Mesodermal cell (in vitro differentiated cells): ENCODE measurements at regions not wholly inside any gene's neighbourhood (a gene's known extent, or its start where the extent isn't known, plus 50 kb on each side); places are given as distances from the start of the nearest gene placed in this dataset.

ENCODE experiments used
- H3K27ac ChIP-seq: 2 replicates; pipeline ENCODE4 v1.7.0; 2013; ENCODE audit warnings: mild to moderate bottlenecking, low read depth, low read length, moderate library complexity; ENCODE audit not compliant: severe bottlenecking
- H3K36me3 ChIP-seq: 2 replicates; pipeline ENCODE4 v1.7.1; 2013; ENCODE audit warnings: mild to moderate bottlenecking, low read length, moderate library complexity; ENCODE audit not compliant: control insufficient read depth, insufficient read depth
- H3K4me1 ChIP-seq: one replicate; pipeline ENCODE4 v1.7.1; 2013; ENCODE audit warnings: mild to moderate bottlenecking, low read length; ENCODE audit not compliant: insufficient read depth, control insufficient read depth, poor library complexity, severe bottlenecking
- H3K4me3 ChIP-seq: 2 replicates; pipeline ENCODE4 v1.7.0; 2013; ENCODE audit warnings: low read length, control low read depth, mild to moderate bottlenecking; ENCODE audit not compliant: insufficient read depth, poor library complexity, severe bottlenecking; ENCODE audit errors: extremely low read depth
- H3K9me3 ChIP-seq: 2 replicates; pipeline ENCODE4 v1.7.1; 2013; ENCODE audit warnings: mild to moderate bottlenecking, low read length, moderate library complexity; ENCODE audit not compliant: control insufficient read depth
- WGBS, 2 experiments: methylation state at CpG; one replicate each; pipeline ENCODE4 v1.1.5; 2013; ENCODE audit warnings: missing lambda C conversion rate in 2 of 2; ENCODE audit not compliant: insufficient coverage in 2 of 2; 5-methylcytosine and 5-hydroxymethylcytosine counted together

GRCh38 chr5:71771191-71771590, 52.1 kb downstream of the CARTPT start:
- Histone ChIP-seq H3K36me3 (no peaks in the 10 kb centered on the region), H3K27ac (no peak overlapping the region), H3K4me1 (no peaks in the 10 kb centered on the region), H3K9me3 (no peaks in the 10 kb centered on the region), H3K4me3 (no peak overlapping the region)
- no CpG with 5 or more reads among the region's 2 CpGs for WGBS, 2 experiments

- H3K4me1 ChIP-seq, result no peaks in the 10 kb centered on the region
- 60% methylated on average over 3 of the region's 4 CpGs; no CpG with 5 or more reads in 1 of the 2 experiments for WGBS, 2 experiments
- no peak overlapping the region for H3K27ac ChIP-seq
Observed at GRCh38 chr5:71778678-71779276, 59.7 kb downstream of the CARTPT start.

GRCh38 chr5:71780597-71780996, 61.5 kb downstream of the CARTPT start:
- Histone ChIP-seq H3K36me3 (no peaks in the 10 kb centered on the region), H3K27ac (no peak overlapping the region), H3K9me3 (no peaks in the 10 kb centered on the region), H3K4me3 (no peak overlapping the region), H3K4me1 (no peaks in the 10 kb centered on the region)
- whole genome bisulfite sequencing, 2 experiments, result 93 to 94% methylated on average over 3 to 6 of the region's 6 CpGs

More at GRCh38 chr5:71778678-71779276, 59.7 kb downstream of the CARTPT start:
- Histone ChIP-seq H3K4me3 (no peak overlapping the region), H3K36me3 (no peaks in the 10 kb centered on the region), H3K9me3 (no peaks in the 10 kb centered on the region)

GRCh38 chr5:71782393-71782770, 63.3 kb downstream of the CARTPT start:
- H3K36me3 ChIP-seq, result no peaks in the 10 kb centered on the region
- 88 to 100% methylated on average over 2 to 3 of the region's 3 CpGs for WGBS, 2 experiments
- no peaks in the 10 kb centered on the region for H3K4me1 ChIP-seq
- H3K9me3 ChIP-seq, result no peaks in the 10 kb centered on the region
- no peak overlapping the region for H3K4me3 ChIP-seq
- no peak overlapping the region for H3K27ac ChIP-seq

GRCh38 chr5:71782771-71783770, 64.0 kb downstream of the CARTPT start:
- 45 to 48% methylated on average over 19 to 23 of the region's 27 CpGs for WGBS, 2 experiments
- Histone ChIP-seq H3K36me3 (no peaks in the 10 kb centered on the region), H3K4me1 (no peaks in the 10 kb centered on the region), H3K4me3 (no peak overlapping the region), H3K9me3 (no peaks in the 10 kb centered on the region), H3K27ac (no peak overlapping the region)

- no peaks in the 10 kb centered on the region for H3K9me3 ChIP-seq
- no peaks in the 10 kb centered on the region for H3K4me1 ChIP-seq
- no peak overlapping the region for H3K27ac ChIP-seq
- H3K4me3 ChIP-seq, result no peak overlapping the region
- H3K36me3 ChIP-seq, result no peaks in the 10 kb centered on the region
- WGBS, 2 experiments, result 92 to 98% methylated on average over 5 to 6 of the region's 6 CpGs
Observed at GRCh38 chr5:71783891-71784290, 64.8 kb downstream of the CARTPT start.

- Histone ChIP-seq H3K4me3 (no peak overlapping the region), H3K9me3 (no peaks in the 10 kb centered on the region), H3K4me1 (no peaks in the 10 kb centered on the region), H3K36me3 (no peaks in the 10 kb centered on the region), H3K27ac (no peak overlapping the region)
- WGBS, 2 experiments, result 80% methylated on average over 4 to 5 of the region's 8 CpGs
Observed at GRCh38 chr5:71786337-71787055, 67.4 kb downstream of the CARTPT start.

- no peaks in the 10 kb centered on the region for H3K36me3 ChIP-seq
- WGBS, 2 experiments, result no CpG with 5 or more reads among the region's 2 CpGs
- H3K4me3 ChIP-seq, result no peak overlapping the region
- no peak overlapping the region for H3K27ac ChIP-seq
- no peaks in the 10 kb centered on the region for H3K4me1 ChIP-seq
- no peaks in the 10 kb centered on the region for H3K9me3 ChIP-seq
Observed at GRCh38 chr5:71788794-71789193, 69.7 kb downstream of the CARTPT start.

GRCh38 chr5:71789746-71790145, 70.7 kb downstream of the CARTPT start:
- Histone ChIP-seq H3K4me1 (no peaks in the 10 kb centered on the region), H3K9me3 (peaks cover 4% of the 10 kb centered on the region), H3K27ac (no peak overlapping the region), H3K36me3 (no peaks in the 10 kb centered on the region), H3K4me3 (no peak overlapping the region)
- WGBS, 2 experiments, result 80 to 85% methylated on average over 3 to 4 of the region's 4 CpGs

GRCh38 chr5:71790433-71790832, 71.4 kb downstream of the CARTPT start:
- 74 to 80% methylated on average over 6 to 7 of the region's 7 CpGs for WGBS, 2 experiments
- H3K4me3 ChIP-seq, result no peak overlapping the region
- peaks cover 4% of the 10 kb centered on the region for H3K9me3 ChIP-seq
- no peak overlapping the region for H3K27ac ChIP-seq
- H3K4me1 ChIP-seq, result no peaks in the 10 kb centered on the region
- no peaks in the 10 kb centered on the region for H3K36me3 ChIP-seq
